ENCODE measurements at regions not wholly inside any gene's neighbourhood (a gene's known extent, or its start where the extent isn't known, plus 50 kb on each side); places are given as distances from the start of the nearest gene placed in this dataset.

DNA sequence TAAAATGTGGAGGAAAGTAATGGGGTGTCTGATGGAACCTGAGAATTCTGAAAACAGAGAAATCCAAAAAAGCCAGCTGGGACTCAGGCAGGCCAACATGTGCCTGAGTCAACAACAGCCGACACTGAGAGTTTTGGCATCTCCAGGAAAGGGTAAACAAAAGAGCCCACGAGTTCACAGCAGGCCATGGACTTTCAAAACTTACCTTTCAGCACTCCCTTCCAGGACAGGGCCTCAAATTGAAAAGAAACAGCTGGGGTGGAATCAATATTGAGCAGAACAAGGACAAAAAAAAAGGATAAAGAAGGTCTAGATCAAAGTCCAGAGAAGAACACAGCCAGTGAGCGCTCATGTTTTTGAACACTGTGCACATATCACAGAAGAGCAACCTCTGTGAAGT is 735.4 kb upstream of the GRM7 start:
- TF ChIP-seq, protein P1, sequence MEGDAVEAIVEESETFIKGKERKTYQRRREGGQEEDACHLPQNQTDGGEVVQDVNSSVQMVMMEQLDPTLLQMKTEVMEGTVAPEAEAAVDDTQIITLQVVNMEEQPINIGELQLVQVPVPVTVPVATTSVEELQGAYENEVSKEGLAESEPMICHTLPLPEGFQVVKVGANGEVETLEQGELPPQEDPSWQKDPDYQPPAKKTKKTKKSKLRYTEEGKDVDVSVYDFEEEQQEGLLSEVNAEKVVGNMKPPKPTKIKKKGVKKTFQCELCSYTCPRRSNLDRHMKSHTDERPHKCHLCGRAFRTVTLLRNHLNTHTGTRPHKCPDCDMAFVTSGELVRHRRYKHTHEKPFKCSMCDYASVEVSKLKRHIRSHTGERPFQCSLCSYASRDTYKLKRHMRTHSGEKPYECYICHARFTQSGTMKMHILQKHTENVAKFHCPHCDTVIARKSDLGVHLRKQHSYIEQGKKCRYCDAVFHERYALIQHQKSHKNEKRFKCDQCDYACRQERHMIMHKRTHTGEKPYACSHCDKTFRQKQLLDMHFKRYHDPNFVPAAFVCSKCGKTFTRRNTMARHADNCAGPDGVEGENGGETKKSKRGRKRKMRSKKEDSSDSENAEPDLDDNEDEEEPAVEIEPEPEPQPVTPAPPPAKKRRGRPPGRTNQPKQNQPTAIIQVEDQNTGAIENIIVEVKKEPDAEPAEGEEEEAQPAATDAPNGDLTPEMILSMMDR (IDR thresholded peaks at IDR 0.05), result no peak
- no peak for TF ChIP-seq POLR2AphosphoS5 (IDR thresholded peaks at IDR 0.05)
